ENCODE measurements at regions not wholly inside any gene's neighbourhood (a gene's known extent, or its start where the extent isn't known, plus 50 kb on each side); places are given as distances from the start of the nearest gene placed in this dataset.
"Not testable (repeated sequence)": the region's sequence is repeated elsewhere in the genome, so short reads cannot be mapped to it uniquely, and the experiment has no call there.

DNA sequence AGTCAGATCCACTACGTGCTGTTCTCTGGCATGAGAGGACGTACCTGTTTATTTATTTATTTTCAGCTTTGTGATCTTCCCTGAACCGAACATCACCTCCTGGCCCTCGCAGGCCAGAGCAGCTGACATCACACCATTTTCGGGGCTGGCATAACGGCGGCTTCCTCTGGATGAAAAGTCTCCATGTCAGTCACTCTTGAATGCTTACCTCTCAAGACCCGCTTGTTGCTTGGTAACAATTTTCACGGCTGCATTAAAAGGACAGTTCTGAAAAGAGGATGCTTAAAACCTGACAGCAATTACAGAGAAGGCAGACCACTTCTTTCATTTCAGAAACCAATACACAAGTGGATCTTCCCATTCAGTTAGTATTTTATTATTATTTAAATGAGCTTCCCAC, 159.8 kb upstream of the CDH4 start:
- Mint-ChIP-seq H3K36me3 (ENCODE audit: low read depth) (peaks cover 2% of the 10 kb centered on the region), H3K4me3 (ENCODE audit: unreplicated experiment) (no peak overlapping the region), H3K9me3 (ENCODE audit: low read depth) (peaks cover 29% of the 10 kb centered on the region), H3K27ac (ENCODE audit: unreplicated experiment) (no peak overlapping the region), H3K4me1 (ENCODE audit: low read depth) (no peaks in the 10 kb centered on the region), H3K27me3 (ENCODE audit: low read depth) (peaks cover 12% of the 10 kb centered on the region)
- TF ChIP-seq, protein P1, sequence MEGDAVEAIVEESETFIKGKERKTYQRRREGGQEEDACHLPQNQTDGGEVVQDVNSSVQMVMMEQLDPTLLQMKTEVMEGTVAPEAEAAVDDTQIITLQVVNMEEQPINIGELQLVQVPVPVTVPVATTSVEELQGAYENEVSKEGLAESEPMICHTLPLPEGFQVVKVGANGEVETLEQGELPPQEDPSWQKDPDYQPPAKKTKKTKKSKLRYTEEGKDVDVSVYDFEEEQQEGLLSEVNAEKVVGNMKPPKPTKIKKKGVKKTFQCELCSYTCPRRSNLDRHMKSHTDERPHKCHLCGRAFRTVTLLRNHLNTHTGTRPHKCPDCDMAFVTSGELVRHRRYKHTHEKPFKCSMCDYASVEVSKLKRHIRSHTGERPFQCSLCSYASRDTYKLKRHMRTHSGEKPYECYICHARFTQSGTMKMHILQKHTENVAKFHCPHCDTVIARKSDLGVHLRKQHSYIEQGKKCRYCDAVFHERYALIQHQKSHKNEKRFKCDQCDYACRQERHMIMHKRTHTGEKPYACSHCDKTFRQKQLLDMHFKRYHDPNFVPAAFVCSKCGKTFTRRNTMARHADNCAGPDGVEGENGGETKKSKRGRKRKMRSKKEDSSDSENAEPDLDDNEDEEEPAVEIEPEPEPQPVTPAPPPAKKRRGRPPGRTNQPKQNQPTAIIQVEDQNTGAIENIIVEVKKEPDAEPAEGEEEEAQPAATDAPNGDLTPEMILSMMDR (IDR thresholded peaks at IDR 0.05) = no peak
- no peak for DNase-seq (ENCODE audit: low spot score)

- no peak for DNase-seq (ENCODE audit: low spot score)
- Mint-ChIP-seq H3K4me3 (ENCODE audit: unreplicated experiment) (no peak overlapping the region), H3K9me3 (ENCODE audit: low read depth) (peaks cover 30% of the 10 kb centered on the region), H3K36me3 (ENCODE audit: low read depth) (peaks cover 2% of the 10 kb centered on the region), H3K27ac (ENCODE audit: unreplicated experiment) (no peak overlapping the region), H3K4me1 (ENCODE audit: low read depth) (no peaks in the 10 kb centered on the region), H3K27me3 (ENCODE audit: low read depth) (peaks cover 5% of the 10 kb centered on the region)
- TF ChIP-seq, protein P1 (IDR thresholded peaks at IDR 0.05) = no peak
These were observed 157.5 kb upstream of the CDH4 start for GRCh38 chr20:61094581-61094980.

GRCh38 chr20:61096463-61096862, 155.6 kb upstream of the CDH4 start:
- Mint-ChIP-seq H3K4me3 (ENCODE audit: unreplicated experiment) (no peak overlapping the region), H3K36me3 (ENCODE audit: low read depth) (peaks cover 2% of the 10 kb centered on the region), H3K9me3 (ENCODE audit: low read depth) (peaks cover 30% of the 10 kb centered on the region), H3K4me1 (ENCODE audit: low read depth) (no peaks in the 10 kb centered on the region), H3K27ac (ENCODE audit: unreplicated experiment) (no peak overlapping the region), H3K27me3 (ENCODE audit: low read depth) (peaks cover 10% of the 10 kb centered on the region)
- DNase-seq (ENCODE audit: low spot score) = no peak
- TF ChIP-seq, protein P1 (IDR thresholded peaks at IDR 0.05) = no peak

DNA sequence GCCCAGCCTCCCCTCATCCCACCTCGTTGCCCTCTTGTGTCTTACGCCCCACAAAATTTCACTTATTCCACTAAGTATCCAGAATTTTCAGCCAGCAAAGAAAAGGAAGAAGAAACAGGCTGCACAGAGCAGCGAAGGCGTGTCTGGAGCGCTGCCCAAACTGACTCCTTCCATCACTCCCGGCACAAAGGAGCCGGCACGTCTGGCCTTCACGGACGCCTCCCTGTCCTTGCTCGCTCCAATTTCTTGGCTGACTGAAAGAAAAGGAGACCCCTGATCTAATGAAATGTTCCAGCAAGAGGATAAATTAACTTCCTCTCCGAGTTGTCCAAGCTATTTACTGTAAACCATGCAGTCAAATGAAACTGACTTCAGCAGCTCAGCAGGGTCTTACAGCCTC, 152.3 kb upstream of the CDH4 start:
- Mint-ChIP-seq H3K4me1 (ENCODE audit: low read depth) (no peaks in the 10 kb centered on the region), H3K4me3 (ENCODE audit: unreplicated experiment) (no peak overlapping the region), H3K27ac (ENCODE audit: unreplicated experiment) (no peak overlapping the region), H3K9me3 (ENCODE audit: low read depth) (peaks cover 16% of the 10 kb centered on the region), H3K27me3 (ENCODE audit: low read depth) (peaks cover 23% of the 10 kb centered on the region), H3K36me3 (ENCODE audit: low read depth) (no peaks in the 10 kb centered on the region)
- no peak for DNase-seq (ENCODE audit: low spot score)
- TF ChIP-seq, protein P1 (IDR thresholded peaks at IDR 0.05) = no peak

- H3K27ac Mint-ChIP-seq (ENCODE audit: unreplicated experiment) = no peak overlapping the region
- no peaks in the 10 kb centered on the region for H3K4me1 Mint-ChIP-seq (ENCODE audit: low read depth)
- no peaks in the 10 kb centered on the region for H3K36me3 Mint-ChIP-seq (ENCODE audit: low read depth)
- peaks cover 12% of the 10 kb centered on the region for H3K9me3 Mint-ChIP-seq (ENCODE audit: low read depth)
- H3K27me3 Mint-ChIP-seq (ENCODE audit: low read depth) = peaks cover 30% of the 10 kb centered on the region
- TF ChIP-seq, protein P1 (IDR thresholded peaks at IDR 0.05) = no peak
- DNase-seq (ENCODE audit: low spot score) = no peak
- no peak overlapping the region for H3K4me3 Mint-ChIP-seq (ENCODE audit: unreplicated experiment)
These were observed 151.6 kb upstream of the CDH4 start for GRCh38 chr20:61100489-61100888.

DNA sequence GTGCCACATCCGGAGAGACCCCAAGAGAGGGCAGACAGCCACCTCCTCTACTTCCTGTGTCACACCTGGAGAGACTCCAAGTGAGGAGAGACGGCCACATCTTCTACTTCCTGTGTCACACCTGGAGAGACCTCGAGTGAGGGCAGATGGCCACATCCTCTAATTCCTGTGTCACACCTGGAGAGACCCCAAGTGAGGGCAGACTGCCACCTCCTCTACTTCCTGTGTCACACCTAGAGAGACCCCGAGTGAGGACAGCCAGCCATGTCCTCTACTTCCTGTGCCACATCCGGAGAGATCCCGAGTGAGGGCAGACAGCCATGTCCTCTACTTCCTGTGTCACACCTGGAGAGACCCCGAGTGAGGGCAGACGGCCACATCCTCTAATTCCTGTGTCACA, 150.7 kb upstream of the CDH4 start:
- not testable (repeated sequence) for H3K4me3 Mint-ChIP-seq (ENCODE audit: unreplicated experiment); DNase-seq (ENCODE audit: low spot score); H3K4me1 Mint-ChIP-seq (ENCODE audit: low read depth); H3K27ac Mint-ChIP-seq (ENCODE audit: unreplicated experiment); H3K36me3 Mint-ChIP-seq (ENCODE audit: low read depth); H3K9me3 Mint-ChIP-seq (ENCODE audit: low read depth)
- peaks cover 34% of the 10 kb centered on the region for H3K27me3 Mint-ChIP-seq (ENCODE audit: low read depth)
